ENCODE measurements at regions not wholly inside any gene's neighbourhood (a gene's known extent, or its start where the extent isn't known, plus 50 kb on each side); places are given as distances from the start of the nearest gene placed in this dataset.

DNA sequence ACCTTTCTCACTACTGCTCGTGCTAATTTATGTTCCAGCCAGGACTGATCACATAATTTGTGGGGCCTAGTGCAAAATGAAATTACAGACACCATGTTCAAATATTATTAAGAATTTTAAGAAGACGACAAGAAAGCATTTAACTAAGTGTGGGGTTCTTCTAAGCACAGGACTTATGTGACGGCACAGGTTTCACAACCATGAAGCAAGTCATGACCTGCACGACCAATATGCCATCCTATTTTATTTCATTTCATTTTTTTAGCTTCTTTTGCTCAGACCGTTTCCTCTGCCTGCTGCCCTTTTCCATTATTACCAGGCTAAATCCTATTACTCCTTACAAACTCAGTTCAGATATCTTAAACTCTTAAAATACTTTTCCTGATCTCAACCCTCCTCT is 462.5 kb downstream of the AASDHPPT start:
- CTCF ChIA-PET = no interaction called here
- Histone ChIP-seq H3K36me3 (ENCODE audit: control insufficient read depth, insufficient read depth, low read length) (no peaks in the 10 kb centered on the region), H3K27ac (ENCODE audit: low read length) (no peak overlapping the region), H3K9me3 (ENCODE audit: control insufficient read depth, insufficient read depth, low read depth, low read length) (peaks cover 5% of the 10 kb centered on the region; the same call in 1 of the 2 replicates), H3K4me1 (ENCODE audit: control insufficient read depth, insufficient read depth, low read length) (no peaks in the 10 kb centered on the region), H3K27me3 (ENCODE audit: control insufficient read depth, insufficient read depth, low read length) (no peaks in the 10 kb centered on the region), H3K4me3 (ENCODE audit: low read depth in 2 of 2, low read length in 2 of 2) (no peak overlapping the region)
- no TSS peak for BruUV-seq (replicated peaks)
- intact Hi-C loops (cut with micrococcal nuclease; ENCODE audit: unreplicated experiment) (no loop called here), in situ Hi-C loops (cut with HindIII; ENCODE audit: low pct_unique_long_range_greater_than_20kb, low sequenced_read_pairs) (no loop called here)
- POLR2A ChIA-PET = no interaction called here
- TF ChIP-seq POLR2AphosphoS5 (IDR thresholded peaks at IDR 0.05; ENCODE audit: low read depth, low read length) (no peak), SIN3A (IDR thresholded peaks at IDR 0.05; ENCODE audit: borderline replicate concordance, insufficient read depth, low read depth, low read length) (no peak), TCF7L2 (IDR thresholded peaks at IDR 0.05; ENCODE audit: low read depth, low read length) (no peak)
- TF ChIP-seq, protein P1, sequence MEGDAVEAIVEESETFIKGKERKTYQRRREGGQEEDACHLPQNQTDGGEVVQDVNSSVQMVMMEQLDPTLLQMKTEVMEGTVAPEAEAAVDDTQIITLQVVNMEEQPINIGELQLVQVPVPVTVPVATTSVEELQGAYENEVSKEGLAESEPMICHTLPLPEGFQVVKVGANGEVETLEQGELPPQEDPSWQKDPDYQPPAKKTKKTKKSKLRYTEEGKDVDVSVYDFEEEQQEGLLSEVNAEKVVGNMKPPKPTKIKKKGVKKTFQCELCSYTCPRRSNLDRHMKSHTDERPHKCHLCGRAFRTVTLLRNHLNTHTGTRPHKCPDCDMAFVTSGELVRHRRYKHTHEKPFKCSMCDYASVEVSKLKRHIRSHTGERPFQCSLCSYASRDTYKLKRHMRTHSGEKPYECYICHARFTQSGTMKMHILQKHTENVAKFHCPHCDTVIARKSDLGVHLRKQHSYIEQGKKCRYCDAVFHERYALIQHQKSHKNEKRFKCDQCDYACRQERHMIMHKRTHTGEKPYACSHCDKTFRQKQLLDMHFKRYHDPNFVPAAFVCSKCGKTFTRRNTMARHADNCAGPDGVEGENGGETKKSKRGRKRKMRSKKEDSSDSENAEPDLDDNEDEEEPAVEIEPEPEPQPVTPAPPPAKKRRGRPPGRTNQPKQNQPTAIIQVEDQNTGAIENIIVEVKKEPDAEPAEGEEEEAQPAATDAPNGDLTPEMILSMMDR (IDR thresholded peaks at IDR 0.05) = no peak
- TF ChIP-seq, protein P2, sequence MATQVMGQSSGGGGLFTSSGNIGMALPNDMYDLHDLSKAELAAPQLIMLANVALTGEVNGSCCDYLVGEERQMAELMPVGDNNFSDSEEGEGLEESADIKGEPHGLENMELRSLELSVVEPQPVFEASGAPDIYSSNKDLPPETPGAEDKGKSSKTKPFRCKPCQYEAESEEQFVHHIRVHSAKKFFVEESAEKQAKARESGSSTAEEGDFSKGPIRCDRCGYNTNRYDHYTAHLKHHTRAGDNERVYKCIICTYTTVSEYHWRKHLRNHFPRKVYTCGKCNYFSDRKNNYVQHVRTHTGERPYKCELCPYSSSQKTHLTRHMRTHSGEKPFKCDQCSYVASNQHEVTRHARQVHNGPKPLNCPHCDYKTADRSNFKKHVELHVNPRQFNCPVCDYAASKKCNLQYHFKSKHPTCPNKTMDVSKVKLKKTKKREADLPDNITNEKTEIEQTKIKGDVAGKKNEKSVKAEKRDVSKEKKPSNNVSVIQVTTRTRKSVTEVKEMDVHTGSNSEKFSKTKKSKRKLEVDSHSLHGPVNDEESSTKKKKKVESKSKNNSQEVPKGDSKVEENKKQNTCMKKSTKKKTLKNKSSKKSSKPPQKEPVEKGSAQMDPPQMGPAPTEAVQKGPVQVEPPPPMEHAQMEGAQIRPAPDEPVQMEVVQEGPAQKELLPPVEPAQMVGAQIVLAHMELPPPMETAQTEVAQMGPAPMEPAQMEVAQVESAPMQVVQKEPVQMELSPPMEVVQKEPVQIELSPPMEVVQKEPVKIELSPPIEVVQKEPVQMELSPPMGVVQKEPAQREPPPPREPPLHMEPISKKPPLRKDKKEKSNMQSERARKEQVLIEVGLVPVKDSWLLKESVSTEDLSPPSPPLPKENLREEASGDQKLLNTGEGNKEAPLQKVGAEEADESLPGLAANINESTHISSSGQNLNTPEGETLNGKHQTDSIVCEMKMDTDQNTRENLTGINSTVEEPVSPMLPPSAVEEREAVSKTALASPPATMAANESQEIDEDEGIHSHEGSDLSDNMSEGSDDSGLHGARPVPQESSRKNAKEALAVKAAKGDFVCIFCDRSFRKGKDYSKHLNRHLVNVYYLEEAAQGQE (IDR thresholded peaks at IDR 0.05; ENCODE audit: insufficient read depth in 1 of 2, low read depth in 2 of 2, low read length in 1 of 2) = no peak
- DNase-seq (ENCODE audit: low read depth, low spot score) (no peak), ATAC-seq (no peak)

GRCh38 chr11:106548406-106548805 is 469.9 kb downstream of the GUCY1A2 start:
- intact Hi-C loops (cut with micrococcal nuclease; ENCODE audit: unreplicated experiment) = no loop called here
- ATAC-seq (no peak), DNase-seq (ENCODE audit: low read depth, low spot score) (no peak)
- ChIA-PET CTCF (no interaction called here), POLR2A (no interaction called here)
- TF ChIP-seq, protein P2 (IDR thresholded peaks at IDR 0.05; ENCODE audit: insufficient read depth in 1 of 2, low read depth in 2 of 2, low read length in 1 of 2) = no peak
- no peak for TF ChIP-seq TCF7L2 (IDR thresholded peaks at IDR 0.05; ENCODE audit: low read depth, low read length)
- TF ChIP-seq POLR2AphosphoS5 (IDR thresholded peaks at IDR 0.05; ENCODE audit: low read depth, low read length) = no peak
- TF ChIP-seq, protein P1 (IDR thresholded peaks at IDR 0.05) = no peak
- TF ChIP-seq SIN3A (IDR thresholded peaks at IDR 0.05; ENCODE audit: borderline replicate concordance, insufficient read depth, low read depth, low read length) = no peak
- Histone ChIP-seq H3K4me1 (ENCODE audit: control insufficient read depth, insufficient read depth, low read length) (no peaks in the 10 kb centered on the region), H3K27me3 (ENCODE audit: control insufficient read depth, insufficient read depth, low read length) (no peaks in the 10 kb centered on the region), H3K9me3 (ENCODE audit: control insufficient read depth, insufficient read depth, low read depth, low read length) (peaks cover 4% of the 10 kb centered on the region; the same call in 1 of the 2 replicates), H3K36me3 (ENCODE audit: control insufficient read depth, insufficient read depth, low read length) (no peaks in the 10 kb centered on the region), H3K27ac (ENCODE audit: low read length) (no peak overlapping the region), H3K4me3 (ENCODE audit: low read depth in 2 of 2, low read length in 2 of 2) (no peak overlapping the region)
- in situ Hi-C loops (cut with HindIII; ENCODE audit: low pct_unique_long_range_greater_than_20kb, low sequenced_read_pairs) = no loop called here
- BruUV-seq (replicated peaks) = no TSS peak
